ENCODE measurements at regions not wholly inside any gene's neighbourhood (a gene's known extent, or its start where the extent isn't known, plus 50 kb on each side); places are given as distances from the start of the nearest gene placed in this dataset.

- Histone ChIP-seq H4K20me1 (ENCODE audit: insufficient read depth, low read length) (no peaks in the 10 kb centered on the region), H3K4me1 (ENCODE audit: insufficient read depth, low read length, severe bottlenecking) (no peaks in the 10 kb centered on the region), H3K36me3 (ENCODE audit: insufficient read depth, low read length) (no peaks in the 10 kb centered on the region), H3K4me3 (ENCODE audit: low read depth, low read length, poor library complexity, severe bottlenecking) (no peak overlapping the region), H3K79me2 (ENCODE audit: insufficient read depth, low read length) (no peaks in the 10 kb centered on the region), H2AFZ (ENCODE audit: low read length) (no peak overlapping the region), H3K9me3 (ENCODE audit: low read length) (no peaks in the 10 kb centered on the region), H3K27me3 (ENCODE audit: insufficient read depth, low read length) (no peaks in the 10 kb centered on the region), H3K9ac (ENCODE audit: low read length) (no peak overlapping the region), H3F3A (ENCODE audit: insufficient read depth, low read length) (no peaks in the 10 kb centered on the region), H3K9me2 (ENCODE audit: low read depth, low read length) (no peaks in the 10 kb centered on the region), H3K27ac (ENCODE audit: low read depth, low read length, poor library complexity, severe bottlenecking) (no peak overlapping the region), H3K4me2 (ENCODE audit: low read length) (no peak overlapping the region)
- TF ChIP-seq, protein P1, sequence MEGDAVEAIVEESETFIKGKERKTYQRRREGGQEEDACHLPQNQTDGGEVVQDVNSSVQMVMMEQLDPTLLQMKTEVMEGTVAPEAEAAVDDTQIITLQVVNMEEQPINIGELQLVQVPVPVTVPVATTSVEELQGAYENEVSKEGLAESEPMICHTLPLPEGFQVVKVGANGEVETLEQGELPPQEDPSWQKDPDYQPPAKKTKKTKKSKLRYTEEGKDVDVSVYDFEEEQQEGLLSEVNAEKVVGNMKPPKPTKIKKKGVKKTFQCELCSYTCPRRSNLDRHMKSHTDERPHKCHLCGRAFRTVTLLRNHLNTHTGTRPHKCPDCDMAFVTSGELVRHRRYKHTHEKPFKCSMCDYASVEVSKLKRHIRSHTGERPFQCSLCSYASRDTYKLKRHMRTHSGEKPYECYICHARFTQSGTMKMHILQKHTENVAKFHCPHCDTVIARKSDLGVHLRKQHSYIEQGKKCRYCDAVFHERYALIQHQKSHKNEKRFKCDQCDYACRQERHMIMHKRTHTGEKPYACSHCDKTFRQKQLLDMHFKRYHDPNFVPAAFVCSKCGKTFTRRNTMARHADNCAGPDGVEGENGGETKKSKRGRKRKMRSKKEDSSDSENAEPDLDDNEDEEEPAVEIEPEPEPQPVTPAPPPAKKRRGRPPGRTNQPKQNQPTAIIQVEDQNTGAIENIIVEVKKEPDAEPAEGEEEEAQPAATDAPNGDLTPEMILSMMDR (IDR thresholded peaks at IDR 0.05; ENCODE audit: low read length), result no peak
- no peak for TF ChIP-seq EZH2 (IDR thresholded peaks at IDR 0.05; ENCODE audit: borderline replicate concordance, low read length)
Measured at GRCh38 chr3:61352306-61352705, 101.1 kb upstream of the FHIT start.

DNA sequence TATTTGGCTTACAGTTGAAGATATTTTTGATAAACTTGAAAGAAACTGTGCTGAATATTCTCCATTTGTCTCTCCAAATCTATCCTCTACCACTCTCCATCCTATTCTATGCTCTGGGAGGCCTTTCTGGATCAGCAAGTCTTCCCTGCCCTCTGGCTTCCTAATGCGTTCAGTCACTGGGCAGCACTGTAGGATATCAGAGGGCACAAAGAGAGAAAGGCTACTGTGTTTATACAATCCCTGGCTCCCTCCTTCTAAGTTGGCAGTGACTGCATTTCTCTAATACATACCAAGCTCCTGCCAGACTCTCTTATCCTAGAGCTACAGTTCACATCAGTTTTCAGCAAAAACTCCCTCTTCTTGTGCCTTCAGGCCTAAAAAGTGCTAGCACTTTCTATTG is 102.1 kb upstream of the FHIT start:
- H3K9me2 ChIP-seq (ENCODE audit: low read depth, low read length), result no peaks in the 10 kb centered on the region
- no peaks in the 10 kb centered on the region for H3F3A ChIP-seq (ENCODE audit: insufficient read depth, low read length)
- no peaks in the 10 kb centered on the region for H4K20me1 ChIP-seq (ENCODE audit: insufficient read depth, low read length)
- no peaks in the 10 kb centered on the region for H3K79me2 ChIP-seq (ENCODE audit: insufficient read depth, low read length)
- H3K27ac ChIP-seq (ENCODE audit: low read depth, low read length, poor library complexity, severe bottlenecking), result no peak overlapping the region
- no peaks in the 10 kb centered on the region for H3K27me3 ChIP-seq (ENCODE audit: insufficient read depth, low read length)
- no peaks in the 10 kb centered on the region for H3K36me3 ChIP-seq (ENCODE audit: insufficient read depth, low read length)
- no peak overlapping the region for H3K9ac ChIP-seq (ENCODE audit: low read length)
- TF ChIP-seq, protein P1 (IDR thresholded peaks at IDR 0.05; ENCODE audit: low read length), result no peak
- no peak for TF ChIP-seq EZH2 (IDR thresholded peaks at IDR 0.05; ENCODE audit: borderline replicate concordance, low read length)
- H3K9me3 ChIP-seq (ENCODE audit: low read length), result no peaks in the 10 kb centered on the region
- H3K4me1 ChIP-seq (ENCODE audit: insufficient read depth, low read length, severe bottlenecking), result no peaks in the 10 kb centered on the region
- no peak overlapping the region for H2AFZ ChIP-seq (ENCODE audit: low read length)
- H3K4me3 ChIP-seq (ENCODE audit: low read depth, low read length, poor library complexity, severe bottlenecking), result no peak overlapping the region
- no peak overlapping the region for H3K4me2 ChIP-seq (ENCODE audit: low read length)

DNA sequence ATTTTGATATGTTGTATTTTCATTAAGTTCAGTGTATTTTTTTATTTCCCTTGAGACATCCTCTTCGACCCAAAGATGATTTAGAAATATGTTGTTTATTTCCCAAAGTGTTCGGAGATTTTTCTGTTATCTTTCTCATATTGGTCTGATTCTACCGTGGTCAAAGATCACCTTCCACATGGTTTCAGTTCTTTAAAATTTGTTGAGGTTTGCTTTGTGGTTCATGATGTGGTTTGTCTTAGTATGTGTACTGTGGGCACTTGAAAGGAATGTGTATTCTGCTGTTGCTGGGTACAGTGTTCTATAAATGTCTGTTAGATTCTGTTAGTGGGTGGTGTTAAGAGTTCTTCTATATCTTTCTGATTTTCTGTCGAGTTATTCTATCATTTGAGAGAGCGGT is 103.4 kb upstream of the FHIT start:
- H3K4me2 ChIP-seq (ENCODE audit: low read length), result no peak overlapping the region
- no peaks in the 10 kb centered on the region for H3K9me3 ChIP-seq (ENCODE audit: low read length)
- H3K27ac ChIP-seq (ENCODE audit: low read depth, low read length, poor library complexity, severe bottlenecking), result no peak overlapping the region
- H2AFZ ChIP-seq (ENCODE audit: low read length), result no peak overlapping the region
- no peak overlapping the region for H3K4me3 ChIP-seq (ENCODE audit: low read depth, low read length, poor library complexity, severe bottlenecking)
- TF ChIP-seq EZH2 (IDR thresholded peaks at IDR 0.05; ENCODE audit: borderline replicate concordance, low read length), result no peak
- TF ChIP-seq, protein P1 (IDR thresholded peaks at IDR 0.05; ENCODE audit: low read length), result no peak
- H4K20me1 ChIP-seq (ENCODE audit: insufficient read depth, low read length), result no peaks in the 10 kb centered on the region
- no peaks in the 10 kb centered on the region for H3K79me2 ChIP-seq (ENCODE audit: insufficient read depth, low read length)
- H3K4me1 ChIP-seq (ENCODE audit: insufficient read depth, low read length, severe bottlenecking), result no peaks in the 10 kb centered on the region
- no peaks in the 10 kb centered on the region for H3K9me2 ChIP-seq (ENCODE audit: low read depth, low read length)
- no peaks in the 10 kb centered on the region for H3K27me3 ChIP-seq (ENCODE audit: insufficient read depth, low read length)
- H3K36me3 ChIP-seq (ENCODE audit: insufficient read depth, low read length), result no peaks in the 10 kb centered on the region
- no peaks in the 10 kb centered on the region for H3F3A ChIP-seq (ENCODE audit: insufficient read depth, low read length)
- H3K9ac ChIP-seq (ENCODE audit: low read length), result no peak overlapping the region

Measured in OCI-LY1 (cell line).